ENCODE measurements at regions not wholly inside any gene's neighbourhood (a gene's known extent, or its start where the extent isn't known, plus 50 kb on each side); places are given as distances from the start of the nearest gene placed in this dataset.

DNA sequence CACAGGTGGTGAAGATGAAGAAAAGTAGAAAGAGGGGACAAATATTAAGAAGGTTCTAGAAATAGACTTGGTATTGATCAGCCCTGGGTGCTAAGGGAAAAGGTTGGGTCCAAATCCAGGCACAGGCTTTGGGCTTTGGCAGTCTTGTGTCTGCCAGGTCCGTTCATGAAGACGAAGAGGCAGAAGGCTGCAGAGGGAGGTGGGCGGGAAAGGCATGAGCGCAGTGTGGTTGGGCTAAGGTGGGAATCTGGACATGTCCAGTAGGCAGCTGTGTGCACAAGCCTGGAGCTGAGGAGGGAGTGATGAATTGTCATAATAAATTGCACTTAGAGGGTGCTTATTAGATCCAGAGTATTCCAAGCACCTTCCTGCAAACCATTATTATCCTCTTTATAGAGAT is 105.7 kb upstream of the TEX51 start:
- Histone ChIP-seq H3K27me3 (ENCODE audit: low read depth) (peaks cover 89% of the 10 kb centered on the region), H3K4me1 (no peaks in the 10 kb centered on the region), H3K4me3 (no peak overlapping the region), H3K36me3 (no peaks in the 10 kb centered on the region), H3K27ac (replicated peaks) (no peak overlapping the region), H3K9me3 (replicated peaks) (no peaks in the 10 kb centered on the region)
- TF ChIP-seq, protein P1, sequence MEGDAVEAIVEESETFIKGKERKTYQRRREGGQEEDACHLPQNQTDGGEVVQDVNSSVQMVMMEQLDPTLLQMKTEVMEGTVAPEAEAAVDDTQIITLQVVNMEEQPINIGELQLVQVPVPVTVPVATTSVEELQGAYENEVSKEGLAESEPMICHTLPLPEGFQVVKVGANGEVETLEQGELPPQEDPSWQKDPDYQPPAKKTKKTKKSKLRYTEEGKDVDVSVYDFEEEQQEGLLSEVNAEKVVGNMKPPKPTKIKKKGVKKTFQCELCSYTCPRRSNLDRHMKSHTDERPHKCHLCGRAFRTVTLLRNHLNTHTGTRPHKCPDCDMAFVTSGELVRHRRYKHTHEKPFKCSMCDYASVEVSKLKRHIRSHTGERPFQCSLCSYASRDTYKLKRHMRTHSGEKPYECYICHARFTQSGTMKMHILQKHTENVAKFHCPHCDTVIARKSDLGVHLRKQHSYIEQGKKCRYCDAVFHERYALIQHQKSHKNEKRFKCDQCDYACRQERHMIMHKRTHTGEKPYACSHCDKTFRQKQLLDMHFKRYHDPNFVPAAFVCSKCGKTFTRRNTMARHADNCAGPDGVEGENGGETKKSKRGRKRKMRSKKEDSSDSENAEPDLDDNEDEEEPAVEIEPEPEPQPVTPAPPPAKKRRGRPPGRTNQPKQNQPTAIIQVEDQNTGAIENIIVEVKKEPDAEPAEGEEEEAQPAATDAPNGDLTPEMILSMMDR (IDR thresholded peaks at IDR 0.05; ENCODE audit: borderline replicate concordance) = no peak
- intact Hi-C loops (cut with micrococcal nuclease) = no loop called here
- DNase-seq = no peak

DNA sequence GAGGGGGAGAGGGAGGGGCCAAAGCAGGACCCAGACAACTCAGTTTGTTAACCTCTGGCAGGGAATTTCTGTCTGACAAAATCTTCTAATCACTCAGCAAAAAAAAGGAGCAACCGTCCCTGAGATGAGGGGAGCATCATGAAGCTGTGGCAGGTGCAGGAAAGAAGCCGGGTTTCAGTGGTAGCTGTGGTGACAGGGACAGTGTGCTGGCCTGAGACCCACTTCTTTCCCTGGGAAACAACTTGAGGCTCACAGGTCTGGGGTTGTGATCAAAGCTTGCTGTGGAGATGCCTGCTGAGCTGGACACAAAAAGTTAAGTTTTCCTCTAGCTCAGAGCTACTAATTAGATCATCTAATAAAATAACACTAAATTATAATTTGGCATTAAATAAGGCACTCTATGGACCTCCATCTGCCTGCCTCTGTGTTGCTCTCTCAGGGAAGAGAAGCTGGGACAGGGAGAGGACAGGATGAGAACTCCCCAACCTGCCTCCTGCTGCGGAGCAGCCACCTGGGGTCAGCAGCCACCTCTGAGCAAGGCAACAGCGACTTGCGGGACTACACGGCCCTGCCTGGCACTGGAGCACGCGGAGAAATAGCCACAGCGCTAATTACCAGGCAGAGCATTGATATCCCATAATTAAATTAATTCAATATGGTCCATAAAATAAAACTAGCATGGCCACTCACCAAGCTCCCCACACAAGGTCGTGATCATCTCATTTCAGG is 104.6 kb upstream of the TEX51 start:
- Histone ChIP-seq H3K27me3 (ENCODE audit: low read depth) (peaks cover 89% of the 10 kb centered on the region), H3K9me3 (replicated peaks) (no peaks in the 10 kb centered on the region), H3K4me1 (no peaks in the 10 kb centered on the region), H3K27ac (replicated peaks) (no peak overlapping the region), H3K4me3 (no peak overlapping the region), H3K36me3 (no peaks in the 10 kb centered on the region)
- TF ChIP-seq, protein P1 (IDR thresholded peaks at IDR 0.05; ENCODE audit: borderline replicate concordance) = no peak
- intact Hi-C loops (cut with micrococcal nuclease) = no loop called here
- DNase-seq = no peak

DNA sequence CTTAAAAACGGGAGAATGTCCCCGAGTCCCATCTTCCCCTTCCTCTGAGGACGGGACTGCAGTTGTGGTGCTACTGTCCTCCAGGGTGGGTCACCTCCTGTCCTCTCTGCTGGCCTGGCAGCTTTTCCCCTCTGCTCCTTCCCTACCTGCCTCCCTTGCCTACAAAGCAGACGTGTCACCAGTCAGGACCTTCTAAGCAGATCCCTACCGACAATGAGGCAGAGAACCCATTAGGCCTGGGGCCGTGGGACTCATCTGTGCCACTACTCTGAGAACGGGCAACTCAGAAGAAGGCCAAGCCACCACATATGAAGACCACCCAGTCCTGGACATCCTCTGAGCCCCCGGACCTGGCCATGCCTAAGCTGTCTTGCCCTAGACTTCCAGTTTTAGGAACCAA is 103.0 kb upstream of the TEX51 start:
- TF ChIP-seq, protein P1 (IDR thresholded peaks at IDR 0.05; ENCODE audit: borderline replicate concordance) = no peak
- Histone ChIP-seq H3K36me3 (no peaks in the 10 kb centered on the region), H3K9me3 (replicated peaks) (no peaks in the 10 kb centered on the region), H3K4me3 (no peak overlapping the region), H3K27me3 (ENCODE audit: low read depth) (peaks cover 74% of the 10 kb centered on the region), H3K27ac (replicated peaks) (no peak overlapping the region), H3K4me1 (no peaks in the 10 kb centered on the region)
- intact Hi-C loops (cut with micrococcal nuclease) = no loop called here
- DNase-seq = no peak

DNA sequence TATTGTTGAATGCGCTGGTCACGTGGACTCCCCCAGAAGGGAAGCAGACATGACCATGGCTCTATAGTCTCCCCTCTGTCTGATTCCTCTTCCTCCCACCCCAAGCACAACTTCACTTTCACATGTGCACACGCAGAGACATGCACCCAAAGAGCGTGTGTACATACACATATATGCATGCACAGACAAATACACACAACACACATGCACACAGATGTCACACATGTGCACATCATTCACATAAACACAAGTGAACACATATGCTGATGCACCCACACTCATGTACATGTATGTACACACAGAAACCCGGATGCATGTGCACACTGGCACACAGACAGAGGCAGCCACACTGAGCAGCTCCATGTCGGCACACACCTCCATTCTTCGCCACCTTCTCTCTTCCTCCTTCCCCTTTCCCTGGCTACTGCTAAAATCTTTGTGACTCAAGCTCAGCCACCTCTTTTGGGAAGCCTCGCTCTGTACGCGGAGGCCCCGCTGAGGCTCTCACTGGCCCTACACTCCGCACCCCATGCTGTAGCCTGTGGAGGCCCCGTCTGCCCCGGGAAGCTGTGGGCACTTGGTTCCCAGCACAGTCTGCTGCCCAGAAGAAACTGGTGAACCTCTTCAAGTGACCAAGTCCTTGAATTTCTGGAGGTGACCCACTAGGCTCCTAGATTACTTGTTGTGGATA is 101.6 kb upstream of the TEX51 start:
- no peaks in the 10 kb centered on the region for H3K36me3 ChIP-seq
- H3K27me3 ChIP-seq (ENCODE audit: low read depth) = peaks cover 62% of the 10 kb centered on the region
- no peaks in the 10 kb centered on the region for H3K9me3 ChIP-seq (replicated peaks)
- no peak overlapping the region for H3K4me3 ChIP-seq
- no peak for DNase-seq
- no peaks in the 10 kb centered on the region for H3K4me1 ChIP-seq
- intact Hi-C loops (cut with micrococcal nuclease) = no loop called here
- TF ChIP-seq, protein P1 (IDR thresholded peaks at IDR 0.05; ENCODE audit: borderline replicate concordance) = no peak
- no peak overlapping the region for H3K27ac ChIP-seq (replicated peaks)

DNA sequence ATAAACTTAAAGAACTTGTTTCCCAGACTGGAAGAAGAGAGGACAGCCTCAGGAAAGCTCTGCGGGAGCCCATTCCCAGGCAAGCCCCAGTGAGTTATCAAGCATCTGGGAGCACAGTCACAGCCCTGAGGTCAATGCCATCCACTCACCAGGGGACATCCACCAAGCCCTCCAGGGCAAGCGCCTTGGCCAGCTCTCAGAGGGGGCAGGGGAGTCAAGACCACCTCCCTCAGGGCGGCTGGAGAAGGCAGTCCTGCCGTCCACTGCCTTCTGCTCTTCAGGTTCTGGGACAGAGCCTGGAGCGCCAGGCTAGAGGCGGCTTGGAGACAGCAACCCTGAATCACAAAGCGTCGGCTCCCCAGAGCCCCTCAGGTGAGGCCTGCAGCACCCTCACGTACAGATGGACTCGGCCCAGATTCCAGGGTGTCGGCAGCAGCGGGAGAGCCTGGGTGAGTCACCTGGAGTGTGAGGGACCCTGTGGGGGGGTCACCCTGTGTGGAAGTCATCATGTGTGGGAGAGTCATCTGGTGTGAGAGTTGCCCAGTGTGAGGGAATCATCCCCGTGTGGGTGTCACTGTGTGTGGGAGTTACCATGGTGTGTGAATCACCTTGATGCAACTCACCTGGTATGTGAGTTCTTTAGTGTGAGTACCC is 100.9 kb upstream of the TEX51 start:
- H3K4me1 ChIP-seq = no peaks in the 10 kb centered on the region
- no peak overlapping the region for H3K4me3 ChIP-seq
- DNase-seq = no peak
- intact Hi-C loops (cut with micrococcal nuclease) = no loop called here
- H3K36me3 ChIP-seq = no peaks in the 10 kb centered on the region
- H3K9me3 ChIP-seq (replicated peaks) = no peaks in the 10 kb centered on the region
- TF ChIP-seq, protein P1 (IDR thresholded peaks at IDR 0.05; ENCODE audit: borderline replicate concordance) = no peak
- H3K27me3 ChIP-seq (ENCODE audit: low read depth) = peaks cover 55% of the 10 kb centered on the region
- no peak overlapping the region for H3K27ac ChIP-seq (replicated peaks)
